GM23338 (cell line): ENCODE measurements at regions not wholly inside any gene's neighbourhood (a gene's known extent, or its start where the extent isn't known, plus 50 kb on each side); places are given as distances from the start of the nearest gene placed in this dataset.

Experiments used
- ATAC-seq: fragments of 200-7000 bp; cut with Tn5 transposase; 3 replicates; pipeline ENCODE4 v1.9.1; 2020
- DNase-seq: peaks from one replicate; pipeline ENCODE4 v3.0.0-alpha.2; 2015; ENCODE audit warnings: low spot score
- H2AFZ ChIP-seq: fragments of 200-600 bp; sonication (generic); 2 replicates; pipeline ENCODE4 v1.8.0; 2016; ENCODE audit warnings: antibody characterized with exemption, mild to moderate bottlenecking, moderate library complexity
- H3F3A ChIP-seq: fragments of 200-600 bp; sonication (generic); replicated peaks from 2 replicates; pipeline ENCODE4 v1.8.0; 2017; ENCODE audit warnings: antibody characterized with exemption, mixed run types, low read depth
- H3K27ac ChIP-seq: fragments of 200-600 bp; sonication (generic); 2 replicates; pipeline ENCODE4 v1.6.1; 2016; ENCODE audit warnings: low read depth
- H3K27me3 ChIP-seq: fragments of 200-600 bp; sonication (generic); 2 replicates; pipeline ENCODE4 v1.8.0; 2016; ENCODE audit warnings: mild to moderate bottlenecking, mixed run types, moderate library complexity; ENCODE audit not compliant: insufficient read depth
- H3K36me3 ChIP-seq: fragments of 200-600 bp; sonication (generic); 2 replicates; pipeline ENCODE4 v1.8.0; 2016; ENCODE audit warnings: mild to moderate bottlenecking; ENCODE audit not compliant: insufficient read depth
- H3K4me1 ChIP-seq: fragments of 200-600 bp; sonication (generic); 2 replicates; pipeline ENCODE4 v1.8.0; 2016; ENCODE audit warnings: mild to moderate bottlenecking, moderate library complexity; ENCODE audit not compliant: insufficient read depth
- H3K4me2 ChIP-seq: fragments of 200-600 bp; sonication (generic); 2 replicates; pipeline ENCODE4 v1.7.1; 2017; ENCODE audit warnings: mixed run types
- H3K4me3 ChIP-seq: fragments of 200-600 bp; sonication (generic); 2 replicates; pipeline ENCODE4 v1.6.1; 2016; ENCODE audit warnings: mixed run types
- H3K79me2 ChIP-seq: fragments of 200-600 bp; sonication (generic); replicated peaks from 2 replicates; pipeline ENCODE4 v1.8.0; 2017; ENCODE audit warnings: mild to moderate bottlenecking; ENCODE audit not compliant: insufficient read depth
- H3K9me2 ChIP-seq: fragments of 200-600 bp; sonication (generic); 2 replicates; pipeline ENCODE4 v1.8.0; 2017; ENCODE audit not compliant: insufficient read depth
- H4K20me1 ChIP-seq: fragments of 200-600 bp; sonication (generic); replicated peaks from 2 replicates; pipeline ENCODE4 v1.8.0; 2017; ENCODE audit warnings: mild to moderate bottlenecking; ENCODE audit not compliant: insufficient read depth
- H3K27ac Mint-ChIP-seq: 2 replicates; pipeline ENCODE4 v1.8.0; 2020; ENCODE audit warnings: inconsistent platforms, mild to moderate bottlenecking, moderate library complexity, mixed read lengths
- H3K27me3 Mint-ChIP-seq: 3 replicates; pipeline ENCODE4 v1.8.0; 2022; ENCODE audit warnings: low read depth, mild to moderate bottlenecking, moderate library complexity, mixed read lengths, inconsistent platforms; ENCODE audit not compliant: insufficient read depth, poor library complexity
- H3K36me3 Mint-ChIP-seq: 3 replicates; pipeline ENCODE4 v1.8.0; 2021; ENCODE audit warnings: low read depth, mild to moderate bottlenecking, inconsistent platforms, moderate library complexity, mixed read lengths
- H3K4me1 Mint-ChIP-seq: 3 replicates; pipeline ENCODE4 v1.8.0; 2020; ENCODE audit warnings: mild to moderate bottlenecking, inconsistent platforms, mixed read lengths
- H3K4me3 Mint-ChIP-seq: 3 replicates; pipeline ENCODE4 v1.8.0; 2021; ENCODE audit warnings: moderate library complexity, mild to moderate bottlenecking, inconsistent platforms, mixed read lengths
- H3K9me3 Mint-ChIP-seq: 3 replicates; pipeline ENCODE4 v1.8.0; 2020; ENCODE audit warnings: moderate library complexity, mild to moderate bottlenecking, inconsistent platforms, mixed read lengths
- CREB1 ChIP-seq: fragments of 250-450 bp; sonication (Bioruptor Pico); IDR thresholded peaks from 2 replicates; pipeline ENCODE4 v1.5.0; 2020; ENCODE audit warnings: low read depth, mild to moderate bottlenecking, moderate library complexity
- ETS1 ChIP-seq: IDR thresholded peaks from 2 replicates; pipeline ENCODE4 v1.6.1; 2016; ENCODE audit warnings: antibody characterized with exemption
- EZH2 ChIP-seq: fragments of 200-600 bp; sonication (generic); IDR thresholded peaks from one replicate; pipeline ENCODE4 v1.8.0; 2017; ENCODE audit warnings: antibody characterized with exemption, mild to moderate bottlenecking, low read depth; ENCODE audit not compliant: unreplicated experiment
- EZH2phosphoT487 ChIP-seq: fragments of 200-600 bp; sonication (generic); IDR thresholded peaks from one replicate; pipeline ENCODE4 v1.8.1; 2018; ENCODE audit warnings: antibody characterized with exemption; ENCODE audit not compliant: unreplicated experiment
- NANOG ChIP-seq: IDR thresholded peaks from 2 replicates; pipeline ENCODE4 v1.6.1; 2016; ENCODE audit warnings: antibody characterized with exemption, borderline replicate concordance
- POLR2AphosphoS5 ChIP-seq: IDR thresholded peaks from 2 replicates; pipeline ENCODE4 v1.6.1; 2016; ENCODE audit warnings: antibody characterized with exemption, low read depth
- STAT1 ChIP-seq: IDR thresholded peaks from one replicate; pipeline ENCODE4 v1.6.1; 2016; ENCODE audit warnings: antibody characterized with exemption; ENCODE audit not compliant: unreplicated experiment
- ZNF331 ChIP-seq: fragments of 250-450 bp; sonication (Bioruptor Pico); IDR thresholded peaks from 2 replicates; pipeline ENCODE4 v1.5.0; 2020; ENCODE audit warnings: low read depth, mild to moderate bottlenecking, moderate library complexity
- ZNF462 ChIP-seq: fragments of 250-450 bp; sonication (Bioruptor Pico); IDR thresholded peaks from 2 replicates; pipeline ENCODE4 v1.5.0; 2020; ENCODE audit warnings: mild to moderate bottlenecking, moderate library complexity
- TF ChIP-seq, protein P1 (sequence below), 2 experiments: fragments of 200-600 bp in 1 of 2; sonication (generic) in 1 of 2; conservative IDR thresholded peaks; 2 replicates each; pipeline versions ENCODE4 v1.5.1 to v1.6.1; 2016 to 2017; ENCODE audit warnings: antibody characterized with exemption in 2 of 2, low read depth in 2 of 2, mild to moderate bottlenecking in 2 of 2, moderate library complexity in 1 of 2
- TF ChIP-seq, protein P2 (sequence below): IDR thresholded peaks from one replicate; pipeline ENCODE4 v1.6.1; 2018; ENCODE audit warnings: antibody characterized with exemption; ENCODE audit not compliant: unreplicated experiment

- TF ChIP-seq ZNF462 (CRISPR knock-in tag) (no peak), STAT1 (no peak)
Observed at GRCh38 chr11:91921974-91922373, 302.6 kb upstream of the FAT3 start (continued).

GRCh38 chr11:91913407-91913806 is 311.2 kb upstream of the FAT3 start:
- Mint-ChIP-seq H3K4me1 (no peaks in the 10 kb centered on the region), H3K9me3 (peaks cover 3% of the 10 kb centered on the region; the same call in 1 of the 3 replicates), H3K27ac (no peak overlapping the region; the same call in 1 of the 2 replicates), H3K36me3 (no peaks in the 10 kb centered on the region), H3K4me3 (no peak overlapping the region), H3K27me3 (no peaks in the 10 kb centered on the region)
- Histone ChIP-seq H4K20me1 (no peaks in the 10 kb centered on the region), H3K4me3 (no peak overlapping the region), H3K79me2 (no peaks in the 10 kb centered on the region), H3K9me2 (no peaks in the 10 kb centered on the region), H3K27ac (no peak overlapping the region), H3K4me2 (no peak overlapping the region), H3K36me3 (no peaks in the 10 kb centered on the region), H3F3A (no peaks in the 10 kb centered on the region), H3K4me1 (no peaks in the 10 kb centered on the region), H3K27me3 (no peaks in the 10 kb centered on the region), H2AFZ (no peak overlapping the region)
- ATAC-seq (no peak), DNase-seq (no peak)
- TF ChIP-seq STAT1 (no peak), CREB1 (CRISPR knock-in tag) (no peak), EZH2phosphoT487 (no peak), EZH2 (no peak), ETS1 (no peak), NANOG (no peak), POLR2AphosphoS5 (no peak), ZNF331 (CRISPR knock-in tag) (no peak)
- TF ChIP-seq, protein P1, sequence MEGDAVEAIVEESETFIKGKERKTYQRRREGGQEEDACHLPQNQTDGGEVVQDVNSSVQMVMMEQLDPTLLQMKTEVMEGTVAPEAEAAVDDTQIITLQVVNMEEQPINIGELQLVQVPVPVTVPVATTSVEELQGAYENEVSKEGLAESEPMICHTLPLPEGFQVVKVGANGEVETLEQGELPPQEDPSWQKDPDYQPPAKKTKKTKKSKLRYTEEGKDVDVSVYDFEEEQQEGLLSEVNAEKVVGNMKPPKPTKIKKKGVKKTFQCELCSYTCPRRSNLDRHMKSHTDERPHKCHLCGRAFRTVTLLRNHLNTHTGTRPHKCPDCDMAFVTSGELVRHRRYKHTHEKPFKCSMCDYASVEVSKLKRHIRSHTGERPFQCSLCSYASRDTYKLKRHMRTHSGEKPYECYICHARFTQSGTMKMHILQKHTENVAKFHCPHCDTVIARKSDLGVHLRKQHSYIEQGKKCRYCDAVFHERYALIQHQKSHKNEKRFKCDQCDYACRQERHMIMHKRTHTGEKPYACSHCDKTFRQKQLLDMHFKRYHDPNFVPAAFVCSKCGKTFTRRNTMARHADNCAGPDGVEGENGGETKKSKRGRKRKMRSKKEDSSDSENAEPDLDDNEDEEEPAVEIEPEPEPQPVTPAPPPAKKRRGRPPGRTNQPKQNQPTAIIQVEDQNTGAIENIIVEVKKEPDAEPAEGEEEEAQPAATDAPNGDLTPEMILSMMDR (conservative IDR thresholded peaks at IDR 0.05; ENCODE audit: low read depth in 2 of 2), result no peak
- TF ChIP-seq, protein P2, sequence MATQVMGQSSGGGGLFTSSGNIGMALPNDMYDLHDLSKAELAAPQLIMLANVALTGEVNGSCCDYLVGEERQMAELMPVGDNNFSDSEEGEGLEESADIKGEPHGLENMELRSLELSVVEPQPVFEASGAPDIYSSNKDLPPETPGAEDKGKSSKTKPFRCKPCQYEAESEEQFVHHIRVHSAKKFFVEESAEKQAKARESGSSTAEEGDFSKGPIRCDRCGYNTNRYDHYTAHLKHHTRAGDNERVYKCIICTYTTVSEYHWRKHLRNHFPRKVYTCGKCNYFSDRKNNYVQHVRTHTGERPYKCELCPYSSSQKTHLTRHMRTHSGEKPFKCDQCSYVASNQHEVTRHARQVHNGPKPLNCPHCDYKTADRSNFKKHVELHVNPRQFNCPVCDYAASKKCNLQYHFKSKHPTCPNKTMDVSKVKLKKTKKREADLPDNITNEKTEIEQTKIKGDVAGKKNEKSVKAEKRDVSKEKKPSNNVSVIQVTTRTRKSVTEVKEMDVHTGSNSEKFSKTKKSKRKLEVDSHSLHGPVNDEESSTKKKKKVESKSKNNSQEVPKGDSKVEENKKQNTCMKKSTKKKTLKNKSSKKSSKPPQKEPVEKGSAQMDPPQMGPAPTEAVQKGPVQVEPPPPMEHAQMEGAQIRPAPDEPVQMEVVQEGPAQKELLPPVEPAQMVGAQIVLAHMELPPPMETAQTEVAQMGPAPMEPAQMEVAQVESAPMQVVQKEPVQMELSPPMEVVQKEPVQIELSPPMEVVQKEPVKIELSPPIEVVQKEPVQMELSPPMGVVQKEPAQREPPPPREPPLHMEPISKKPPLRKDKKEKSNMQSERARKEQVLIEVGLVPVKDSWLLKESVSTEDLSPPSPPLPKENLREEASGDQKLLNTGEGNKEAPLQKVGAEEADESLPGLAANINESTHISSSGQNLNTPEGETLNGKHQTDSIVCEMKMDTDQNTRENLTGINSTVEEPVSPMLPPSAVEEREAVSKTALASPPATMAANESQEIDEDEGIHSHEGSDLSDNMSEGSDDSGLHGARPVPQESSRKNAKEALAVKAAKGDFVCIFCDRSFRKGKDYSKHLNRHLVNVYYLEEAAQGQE, result no peak
